ENCODE measurements at regions not wholly inside any gene's neighbourhood (a gene's known extent, or its start where the extent isn't known, plus 50 kb on each side); places are given as distances from the start of the nearest gene placed in this dataset.

DNA sequence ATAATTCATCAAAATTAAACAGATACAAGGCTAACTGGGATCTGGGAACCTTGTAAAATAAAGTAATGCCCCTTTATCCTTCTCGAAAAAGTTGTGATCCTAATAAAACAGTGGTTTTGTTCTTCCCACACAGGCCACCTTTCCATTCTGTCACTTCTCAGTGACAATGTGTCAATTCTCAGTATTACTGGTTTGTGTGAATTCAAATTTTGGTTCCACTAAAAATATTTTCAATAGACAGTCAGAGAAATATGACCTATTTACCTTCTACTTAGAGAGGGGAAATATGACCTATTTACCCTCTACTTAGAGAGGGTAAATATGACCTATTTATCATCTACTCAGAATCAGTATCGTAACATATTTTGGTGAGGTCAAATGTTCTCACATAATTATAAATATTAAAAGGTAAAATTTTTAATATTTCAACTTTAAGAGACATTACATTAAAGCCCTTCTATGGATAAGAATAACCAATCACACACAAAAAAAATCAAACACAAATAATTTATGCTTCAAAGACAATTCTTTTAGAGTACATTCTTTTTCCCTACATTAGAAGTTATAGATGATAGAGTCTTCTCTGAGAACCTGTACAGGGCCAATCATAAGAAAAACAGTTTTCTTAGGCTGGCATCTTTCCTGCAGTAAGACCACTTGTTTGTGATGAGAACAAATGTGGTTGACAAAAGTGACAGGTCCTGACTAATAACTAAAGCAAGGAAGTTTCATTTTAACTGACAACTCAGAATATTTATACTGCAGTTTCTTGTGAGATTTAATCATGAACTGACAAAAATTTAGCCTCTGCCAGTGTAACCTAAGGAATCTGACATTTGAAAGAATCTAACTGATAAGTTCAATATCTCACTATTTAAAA is 323.3 kb downstream of the DIPK2A start:
- TF ChIP-seq POLR2A (IDR thresholded peaks at IDR 0.05) (no peak), POLR2AphosphoS5 (IDR thresholded peaks at IDR 0.05) (no peak)
- TF ChIP-seq, protein P1, sequence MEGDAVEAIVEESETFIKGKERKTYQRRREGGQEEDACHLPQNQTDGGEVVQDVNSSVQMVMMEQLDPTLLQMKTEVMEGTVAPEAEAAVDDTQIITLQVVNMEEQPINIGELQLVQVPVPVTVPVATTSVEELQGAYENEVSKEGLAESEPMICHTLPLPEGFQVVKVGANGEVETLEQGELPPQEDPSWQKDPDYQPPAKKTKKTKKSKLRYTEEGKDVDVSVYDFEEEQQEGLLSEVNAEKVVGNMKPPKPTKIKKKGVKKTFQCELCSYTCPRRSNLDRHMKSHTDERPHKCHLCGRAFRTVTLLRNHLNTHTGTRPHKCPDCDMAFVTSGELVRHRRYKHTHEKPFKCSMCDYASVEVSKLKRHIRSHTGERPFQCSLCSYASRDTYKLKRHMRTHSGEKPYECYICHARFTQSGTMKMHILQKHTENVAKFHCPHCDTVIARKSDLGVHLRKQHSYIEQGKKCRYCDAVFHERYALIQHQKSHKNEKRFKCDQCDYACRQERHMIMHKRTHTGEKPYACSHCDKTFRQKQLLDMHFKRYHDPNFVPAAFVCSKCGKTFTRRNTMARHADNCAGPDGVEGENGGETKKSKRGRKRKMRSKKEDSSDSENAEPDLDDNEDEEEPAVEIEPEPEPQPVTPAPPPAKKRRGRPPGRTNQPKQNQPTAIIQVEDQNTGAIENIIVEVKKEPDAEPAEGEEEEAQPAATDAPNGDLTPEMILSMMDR (IDR thresholded peaks at IDR 0.05) = no peak
